HG03097 (cell line): ENCODE measurements at regions not wholly inside any gene's neighbourhood (a gene's known extent, or its start where the extent isn't known, plus 50 kb on each side); places are given as distances from the start of the nearest gene placed in this dataset.

ENCODE experiments used
- ATAC-seq: cut with Tn5 transposase; IDR thresholded peaks from one replicate; pipeline ENCODE4 v1.9.1; 2021; ENCODE audit not compliant: unreplicated experiment, low FRiP score

DNA sequence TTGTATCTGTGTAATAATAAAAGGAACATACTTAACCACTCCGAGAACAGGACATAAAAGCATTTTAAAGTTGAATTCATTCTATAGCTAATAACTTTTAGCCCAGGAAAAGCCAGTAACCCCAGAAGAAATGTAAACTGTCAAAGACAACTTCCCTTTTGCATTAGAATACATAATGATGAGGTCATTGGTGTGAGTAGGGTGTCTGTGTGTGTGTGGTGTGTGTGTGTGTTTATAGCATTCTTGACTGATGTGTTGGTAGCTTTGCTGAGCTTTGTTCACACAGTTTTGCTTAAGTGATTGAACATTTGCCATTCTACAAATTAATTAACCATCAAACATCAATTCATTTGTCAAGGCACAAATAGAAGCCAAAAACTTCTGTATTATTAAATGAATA lies 559.6 kb downstream of the ARAP2 start:
- no peak for ATAC-seq

GRCh38 chr4:35689870-35690269 lies 554.4 kb downstream of the ARAP2 start:
- ATAC-seq = no peak

- ATAC-seq = no peak
These were observed 554.0 kb downstream of the ARAP2 start for GRCh38 chr4:35690271-35690670.

DNA sequence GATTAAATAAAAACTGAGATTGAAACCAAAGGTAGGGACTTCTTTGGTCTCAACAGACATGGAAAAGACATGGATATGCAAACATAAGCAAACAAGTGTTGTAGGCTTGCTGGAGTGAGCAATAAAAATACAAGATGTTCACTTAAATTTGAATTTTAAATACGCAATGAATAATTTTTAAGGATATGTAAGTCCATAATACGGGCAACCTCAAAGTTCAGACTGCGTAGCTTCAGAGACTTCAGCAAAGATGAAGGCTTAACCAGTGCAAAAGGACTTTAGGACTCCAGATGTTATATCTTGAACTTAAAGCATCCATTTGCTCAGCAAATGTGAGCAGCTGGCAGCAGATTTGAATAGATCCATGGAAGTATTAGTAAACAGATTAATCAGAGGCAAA lies 549.3 kb downstream of the ARAP2 start:
- no peak for ATAC-seq

DNA sequence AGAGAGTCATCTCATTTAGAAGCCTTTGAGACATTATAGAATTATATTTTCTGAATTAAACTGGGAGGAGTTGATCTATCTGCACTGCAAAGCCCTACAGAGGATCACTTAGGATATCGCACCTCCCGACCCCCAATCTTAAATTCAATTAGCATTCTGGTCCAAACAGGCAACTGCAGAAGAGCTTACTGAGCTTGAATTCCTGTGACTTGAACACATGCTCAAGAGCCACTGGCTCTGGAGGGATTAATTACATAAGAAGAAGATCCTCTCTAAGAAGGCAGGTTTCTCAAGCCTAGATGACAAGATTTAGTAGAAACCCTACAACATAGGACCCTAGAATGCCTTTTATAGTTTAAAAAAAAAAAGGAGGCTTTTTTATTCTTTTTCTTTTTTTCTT lies 548.9 kb downstream of the ARAP2 start:
- no peak for ATAC-seq

- ATAC-seq = peak; percentile 94
These were observed 547.0 kb downstream of the ARAP2 start for GRCh38 chr4:35697210-35697736.

- ATAC-seq = no peak
These were observed 543.7 kb downstream of the ARAP2 start for GRCh38 chr4:35700663-35701062.

- ATAC-seq = no peak
These were observed 535.2 kb downstream of the ARAP2 start for GRCh38 chr4:35709080-35709479.

DNA sequence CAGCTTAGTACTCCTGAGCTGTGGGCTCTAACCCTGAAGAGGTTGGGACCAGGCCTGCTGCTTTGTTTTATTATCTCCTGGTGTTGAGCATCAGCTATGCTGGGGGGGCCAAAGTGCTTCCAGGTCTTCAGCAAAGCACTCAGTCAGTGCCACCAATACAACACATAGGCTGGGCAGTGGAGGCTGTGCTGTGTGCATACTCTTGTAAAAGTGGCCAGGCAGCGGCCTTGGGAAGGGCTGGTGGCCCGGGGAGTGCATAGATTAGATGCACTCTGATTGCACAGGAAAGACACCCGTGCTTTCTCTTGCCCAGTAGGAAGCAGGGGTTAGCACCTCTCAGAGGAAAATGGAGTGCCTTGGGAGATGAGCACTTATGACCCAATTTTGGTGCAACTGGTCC lies 534.0 kb downstream of the ARAP2 start:
- ATAC-seq = no peak

DNA sequence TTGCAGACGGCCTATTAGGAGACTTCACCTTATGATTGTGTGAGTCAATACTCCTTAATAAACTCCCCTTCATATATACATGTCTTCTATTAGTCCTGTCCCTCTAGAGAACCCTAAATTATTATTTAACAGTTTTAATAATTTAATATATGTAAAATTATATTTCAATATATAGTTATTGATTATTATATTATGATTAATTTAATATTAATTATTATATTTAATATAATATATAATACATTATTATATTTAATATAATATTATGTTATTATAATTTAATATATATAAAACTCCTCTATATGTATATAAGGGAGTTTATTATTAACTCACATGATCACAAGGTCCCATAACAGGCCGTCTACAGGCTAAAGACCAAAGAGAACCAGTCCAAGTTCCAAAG lies 533.2 kb downstream of the ARAP2 start:
- no peak for ATAC-seq

GRCh38 chr4:35723973-35724372 lies 520.3 kb downstream of the ARAP2 start:
- ATAC-seq = no peak

- no peak for ATAC-seq
These were observed 519.2 kb downstream of the ARAP2 start for GRCh38 chr4:35725131-35725530.

- ATAC-seq = no peak
These were observed 513.9 kb downstream of the ARAP2 start for GRCh38 chr4:35730414-35730813.

GRCh38 chr4:35734381-35735098 lies 509.8 kb downstream of the ARAP2 start:
- ATAC-seq = peak; percentile 88

DNA sequence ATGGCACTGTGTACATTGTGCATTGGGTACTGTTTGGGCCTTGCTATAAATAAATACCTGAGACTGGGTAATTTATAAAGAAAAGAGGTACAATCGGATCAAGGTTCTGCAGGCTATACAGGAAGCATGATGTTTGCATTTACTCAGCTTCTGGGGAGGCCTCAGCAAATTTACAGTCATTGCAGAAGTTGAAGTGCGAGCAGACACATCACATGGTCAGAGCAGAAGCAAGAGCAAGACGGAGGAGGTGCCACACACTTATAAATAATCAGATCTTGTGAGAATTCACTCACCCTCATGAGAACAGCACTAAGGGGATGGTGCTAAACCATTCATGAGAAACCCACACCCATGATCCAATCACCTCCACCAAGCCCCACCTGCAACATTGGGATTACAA lies 505.0 kb downstream of the ARAP2 start:
- no peak for ATAC-seq

GRCh38 chr4:35754047-35754446 lies 490.3 kb downstream of the ARAP2 start:
- no peak for ATAC-seq

- no peak for ATAC-seq
These were observed 486.5 kb downstream of the ARAP2 start for GRCh38 chr4:35757836-35758235.

- ATAC-seq = no peak
These were observed 483.5 kb downstream of the ARAP2 start for GRCh38 chr4:35760807-35761206.

DNA sequence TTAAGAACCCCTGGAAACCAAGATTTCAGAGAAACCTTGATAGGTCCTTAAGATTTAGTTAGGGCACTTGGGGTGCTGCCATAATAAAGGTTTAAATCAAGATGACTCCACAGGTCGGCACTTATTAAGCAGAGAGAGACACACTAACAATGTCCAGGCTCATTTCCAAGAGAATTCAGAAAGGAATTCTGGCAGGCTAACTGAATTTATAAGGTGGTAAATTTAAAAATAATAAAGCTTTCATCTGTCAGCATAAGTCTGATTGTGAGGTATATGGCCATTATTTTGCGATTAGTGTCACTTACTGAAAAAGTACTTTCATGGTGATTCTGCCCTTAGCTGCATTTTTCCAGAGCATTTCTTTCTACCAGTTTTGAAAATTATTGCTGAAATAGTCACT lies 472.7 kb downstream of the ARAP2 start:
- ATAC-seq = no peak

- ATAC-seq = no peak
These were observed 472.0 kb downstream of the ARAP2 start for GRCh38 chr4:35772291-35772690.

DNA sequence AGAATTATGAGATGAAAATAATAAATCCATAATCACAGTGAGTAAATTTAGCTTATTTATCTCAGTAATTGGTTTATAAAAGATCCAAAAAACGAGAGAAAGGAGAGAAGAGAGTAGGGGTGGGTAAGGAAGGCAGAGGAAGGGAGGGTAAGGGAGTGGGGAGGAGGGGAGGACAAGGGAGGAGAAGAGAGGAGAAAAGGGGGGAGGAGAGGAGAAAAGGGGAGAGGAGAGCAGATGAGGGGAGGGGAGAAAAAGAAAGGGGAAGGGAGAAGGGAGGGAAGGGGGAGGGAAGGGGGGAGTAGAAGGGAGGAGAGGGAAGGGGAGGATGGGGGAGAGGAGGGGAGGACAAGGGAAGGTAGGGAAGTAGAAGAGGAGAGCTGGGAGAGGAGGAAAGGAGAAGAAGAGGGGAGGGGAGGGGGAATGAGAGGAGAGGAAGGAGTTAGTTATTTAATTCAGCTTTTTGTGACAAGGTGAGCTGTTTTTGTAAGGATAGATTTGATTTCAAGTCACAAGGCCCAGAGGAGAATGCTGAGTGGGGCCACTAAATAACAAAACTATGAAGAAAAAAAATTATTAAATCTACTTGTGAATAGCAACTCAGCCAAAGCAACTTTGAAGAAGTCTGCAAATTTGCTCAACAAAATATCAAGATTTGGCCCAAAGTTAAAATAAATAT lies 454.3 kb downstream of the ARAP2 start:
- ATAC-seq = no peak

DNA sequence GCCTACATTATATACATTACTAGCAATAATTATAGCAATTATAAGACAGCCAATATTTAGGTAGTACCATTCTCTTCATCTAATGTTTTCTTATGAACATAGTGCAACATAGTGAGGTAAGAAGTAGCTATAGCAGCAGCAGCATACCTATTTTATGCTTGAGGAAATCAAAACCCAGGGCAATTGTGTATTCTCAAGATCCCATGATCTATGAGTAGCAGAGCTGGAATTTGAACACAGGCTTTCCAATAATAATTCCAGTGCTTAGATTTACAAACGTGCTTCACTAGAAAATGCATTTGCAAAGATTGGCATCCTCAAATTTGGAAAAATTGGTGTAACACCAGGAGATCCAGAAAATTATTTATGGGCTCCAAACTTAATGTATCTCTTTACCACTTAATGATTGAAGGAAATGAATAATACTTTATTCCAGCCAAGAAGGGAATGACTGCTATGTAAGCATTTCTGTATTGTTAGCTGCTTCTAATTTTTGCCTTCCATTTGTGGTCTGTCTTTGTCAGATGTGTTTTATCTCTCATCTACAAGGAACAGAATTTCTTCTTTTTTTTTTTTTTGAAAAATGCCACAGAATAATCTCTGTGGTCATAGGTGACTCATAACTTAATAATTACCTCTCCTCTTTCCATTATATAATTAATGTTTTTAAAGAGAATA lies 451.1 kb downstream of the ARAP2 start:
- no peak for ATAC-seq
